GM23338 (cell line): ENCODE measurements at regions not wholly inside any gene's neighbourhood (a gene's known extent, or its start where the extent isn't known, plus 50 kb on each side); places are given as distances from the start of the nearest gene placed in this dataset.

Source experiments
- CREB1 ChIP-seq: fragments of 250-450 bp; sonication (Bioruptor Pico); IDR thresholded peaks from 2 replicates; pipeline ENCODE4 v1.5.0; 2020; ENCODE audit warnings: low read depth, mild to moderate bottlenecking, moderate library complexity
- EZH2 ChIP-seq: fragments of 200-600 bp; sonication (generic); IDR thresholded peaks from one replicate; pipeline ENCODE4 v1.8.0; 2017; ENCODE audit warnings: antibody characterized with exemption, mild to moderate bottlenecking, low read depth; ENCODE audit not compliant: unreplicated experiment
- EZH2phosphoT487 ChIP-seq: fragments of 200-600 bp; sonication (generic); IDR thresholded peaks from one replicate; pipeline ENCODE4 v1.8.1; 2018; ENCODE audit warnings: antibody characterized with exemption; ENCODE audit not compliant: unreplicated experiment
- JUNB ChIP-seq: IDR thresholded peaks from one replicate; pipeline ENCODE4 v1.6.1; 2016; ENCODE audit warnings: antibody characterized with exemption; ENCODE audit not compliant: unreplicated experiment
- NANOG ChIP-seq: IDR thresholded peaks from 2 replicates; pipeline ENCODE4 v1.6.1; 2016; ENCODE audit warnings: antibody characterized with exemption, borderline replicate concordance
- POLR2AphosphoS5 ChIP-seq: IDR thresholded peaks from 2 replicates; pipeline ENCODE4 v1.6.1; 2016; ENCODE audit warnings: antibody characterized with exemption, low read depth
- STAT1 ChIP-seq: IDR thresholded peaks from one replicate; pipeline ENCODE4 v1.6.1; 2016; ENCODE audit warnings: antibody characterized with exemption; ENCODE audit not compliant: unreplicated experiment
- TF ChIP-seq, protein P1 (sequence below), 2 experiments: fragments of 200-600 bp in 1 of 2; sonication (generic) in 1 of 2; conservative IDR thresholded peaks; 2 replicates each; pipeline versions ENCODE4 v1.5.1 to v1.6.1; 2016 to 2017; ENCODE audit warnings: antibody characterized with exemption in 2 of 2, low read depth in 2 of 2, mild to moderate bottlenecking in 2 of 2, moderate library complexity in 1 of 2
- TF ChIP-seq, protein P2 (sequence below): IDR thresholded peaks from one replicate; pipeline ENCODE4 v1.6.1; 2018; ENCODE audit warnings: antibody characterized with exemption; ENCODE audit not compliant: unreplicated experiment
- TF ChIP-seq, protein P3 (sequence below): IDR thresholded peaks from 2 replicates; pipeline ENCODE4 v1.6.1; 2016; ENCODE audit warnings: antibody characterized with exemption

DNA sequence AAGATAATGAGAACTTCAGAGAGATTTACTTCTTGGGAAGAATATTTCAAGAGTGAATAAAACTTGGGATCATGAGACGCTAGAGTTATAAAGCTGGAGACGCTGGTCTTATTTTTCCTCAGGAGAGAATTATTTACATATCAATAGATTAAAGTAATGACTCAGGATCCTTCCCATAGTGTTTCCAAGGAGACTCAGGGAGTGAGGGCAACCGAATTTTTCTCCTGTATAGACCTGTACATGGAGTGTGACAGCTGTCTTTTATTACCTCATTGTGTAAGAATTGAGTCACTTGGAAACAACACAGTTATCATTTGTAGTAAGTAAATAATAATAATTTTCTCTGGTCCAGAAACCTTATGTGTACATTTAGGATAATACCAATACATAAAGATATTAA, 1905.5 kb downstream of the OLFM4 start:
- TF ChIP-seq, protein P1, sequence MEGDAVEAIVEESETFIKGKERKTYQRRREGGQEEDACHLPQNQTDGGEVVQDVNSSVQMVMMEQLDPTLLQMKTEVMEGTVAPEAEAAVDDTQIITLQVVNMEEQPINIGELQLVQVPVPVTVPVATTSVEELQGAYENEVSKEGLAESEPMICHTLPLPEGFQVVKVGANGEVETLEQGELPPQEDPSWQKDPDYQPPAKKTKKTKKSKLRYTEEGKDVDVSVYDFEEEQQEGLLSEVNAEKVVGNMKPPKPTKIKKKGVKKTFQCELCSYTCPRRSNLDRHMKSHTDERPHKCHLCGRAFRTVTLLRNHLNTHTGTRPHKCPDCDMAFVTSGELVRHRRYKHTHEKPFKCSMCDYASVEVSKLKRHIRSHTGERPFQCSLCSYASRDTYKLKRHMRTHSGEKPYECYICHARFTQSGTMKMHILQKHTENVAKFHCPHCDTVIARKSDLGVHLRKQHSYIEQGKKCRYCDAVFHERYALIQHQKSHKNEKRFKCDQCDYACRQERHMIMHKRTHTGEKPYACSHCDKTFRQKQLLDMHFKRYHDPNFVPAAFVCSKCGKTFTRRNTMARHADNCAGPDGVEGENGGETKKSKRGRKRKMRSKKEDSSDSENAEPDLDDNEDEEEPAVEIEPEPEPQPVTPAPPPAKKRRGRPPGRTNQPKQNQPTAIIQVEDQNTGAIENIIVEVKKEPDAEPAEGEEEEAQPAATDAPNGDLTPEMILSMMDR (conservative IDR thresholded peaks at IDR 0.05; ENCODE audit: low read depth in 2 of 2) = no peak
- TF ChIP-seq EZH2phosphoT487 (no peak), POLR2AphosphoS5 (no peak), JUNB (no peak), EZH2 (no peak), CREB1 (no peak), NANOG (no peak), STAT1 (no peak)
- TF ChIP-seq, protein P2, sequence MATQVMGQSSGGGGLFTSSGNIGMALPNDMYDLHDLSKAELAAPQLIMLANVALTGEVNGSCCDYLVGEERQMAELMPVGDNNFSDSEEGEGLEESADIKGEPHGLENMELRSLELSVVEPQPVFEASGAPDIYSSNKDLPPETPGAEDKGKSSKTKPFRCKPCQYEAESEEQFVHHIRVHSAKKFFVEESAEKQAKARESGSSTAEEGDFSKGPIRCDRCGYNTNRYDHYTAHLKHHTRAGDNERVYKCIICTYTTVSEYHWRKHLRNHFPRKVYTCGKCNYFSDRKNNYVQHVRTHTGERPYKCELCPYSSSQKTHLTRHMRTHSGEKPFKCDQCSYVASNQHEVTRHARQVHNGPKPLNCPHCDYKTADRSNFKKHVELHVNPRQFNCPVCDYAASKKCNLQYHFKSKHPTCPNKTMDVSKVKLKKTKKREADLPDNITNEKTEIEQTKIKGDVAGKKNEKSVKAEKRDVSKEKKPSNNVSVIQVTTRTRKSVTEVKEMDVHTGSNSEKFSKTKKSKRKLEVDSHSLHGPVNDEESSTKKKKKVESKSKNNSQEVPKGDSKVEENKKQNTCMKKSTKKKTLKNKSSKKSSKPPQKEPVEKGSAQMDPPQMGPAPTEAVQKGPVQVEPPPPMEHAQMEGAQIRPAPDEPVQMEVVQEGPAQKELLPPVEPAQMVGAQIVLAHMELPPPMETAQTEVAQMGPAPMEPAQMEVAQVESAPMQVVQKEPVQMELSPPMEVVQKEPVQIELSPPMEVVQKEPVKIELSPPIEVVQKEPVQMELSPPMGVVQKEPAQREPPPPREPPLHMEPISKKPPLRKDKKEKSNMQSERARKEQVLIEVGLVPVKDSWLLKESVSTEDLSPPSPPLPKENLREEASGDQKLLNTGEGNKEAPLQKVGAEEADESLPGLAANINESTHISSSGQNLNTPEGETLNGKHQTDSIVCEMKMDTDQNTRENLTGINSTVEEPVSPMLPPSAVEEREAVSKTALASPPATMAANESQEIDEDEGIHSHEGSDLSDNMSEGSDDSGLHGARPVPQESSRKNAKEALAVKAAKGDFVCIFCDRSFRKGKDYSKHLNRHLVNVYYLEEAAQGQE = no peak
- TF ChIP-seq, protein P3, sequence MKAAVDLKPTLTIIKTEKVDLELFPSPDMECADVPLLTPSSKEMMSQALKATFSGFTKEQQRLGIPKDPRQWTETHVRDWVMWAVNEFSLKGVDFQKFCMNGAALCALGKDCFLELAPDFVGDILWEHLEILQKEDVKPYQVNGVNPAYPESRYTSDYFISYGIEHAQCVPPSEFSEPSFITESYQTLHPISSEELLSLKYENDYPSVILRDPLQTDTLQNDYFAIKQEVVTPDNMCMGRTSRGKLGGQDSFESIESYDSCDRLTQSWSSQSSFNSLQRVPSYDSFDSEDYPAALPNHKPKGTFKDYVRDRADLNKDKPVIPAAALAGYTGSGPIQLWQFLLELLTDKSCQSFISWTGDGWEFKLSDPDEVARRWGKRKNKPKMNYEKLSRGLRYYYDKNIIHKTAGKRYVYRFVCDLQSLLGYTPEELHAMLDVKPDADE = no peak
